ENCODE measurements at regions not wholly inside any gene's neighbourhood (a gene's known extent, or its start where the extent isn't known, plus 50 kb on each side); places are given as distances from the start of the nearest gene placed in this dataset.

GRCh38 chr14:83556746-83557453 is 1973.0 kb upstream of the FLRT2 start:
- TF ChIP-seq STAT6 (CRISPR knock-in tag; conservative IDR thresholded peaks at IDR 0.05; ENCODE audit: low read depth), result no peak
- TF ChIP-seq ZNF219 (CRISPR knock-in tag; IDR thresholded peaks at IDR 0.05; ENCODE audit: borderline replicate concordance), result no peak
- no peak for TF ChIP-seq FOXJ3 (CRISPR knock-in tag; IDR thresholded peaks at IDR 0.05; ENCODE audit: borderline replicate concordance)
- no peak for TF ChIP-seq NR1H2 (CRISPR knock-in tag; IDR thresholded peaks at IDR 0.05)
- no peak for TF ChIP-seq CBFB (CRISPR knock-in tag; IDR thresholded peaks at IDR 0.05; ENCODE audit: low read depth)
- no peak for TF ChIP-seq CTCF (IDR thresholded peaks at IDR 0.05)
- TF ChIP-seq PRDM15 (CRISPR knock-in tag; IDR thresholded peaks at IDR 0.05), result no peak
- no peak for TF ChIP-seq ARID4B (CRISPR knock-in tag; IDR thresholded peaks at IDR 0.05; ENCODE audit: borderline replicate concordance)
- no peak for TF ChIP-seq ZNF512 (CRISPR knock-in tag; IDR thresholded peaks at IDR 0.05; ENCODE audit: borderline replicate concordance)
- no peak for TF ChIP-seq ESRRA (CRISPR knock-in tag; IDR thresholded peaks at IDR 0.05; ENCODE audit: borderline replicate concordance)
- TF ChIP-seq JUN (CRISPR knock-in tag; IDR thresholded peaks at IDR 0.05), result no peak

Measured in WTC11 (cell line).